Cerebellar cortex (tissue), 1 donor: ENCODE measurements at regions not wholly inside any gene's neighbourhood (a gene's known extent, or its start where the extent isn't known, plus 50 kb on each side); places are given as distances from the start of the nearest gene placed in this dataset.
A peak's percentile ranks its signal among the peaks of the same experiment; 100 is the strongest.
"Not testable (repeated sequence)": the region's sequence is repeated elsewhere in the genome, so short reads cannot be mapped to it uniquely, and the experiment has no call there.

Experiments
- DNase-seq: peaks from one replicate; pipeline ENCODE4 v3.0.0-alpha.2; 2015; ENCODE audit warnings: low spot score

GRCh38 chr3:158026236-158026635 lies 80.0 kb downstream of the SHOX2 start:
- DNase-seq, result no peak

GRCh38 chr3:158019897-158020296 lies 86.3 kb downstream of the SHOX2 start:
- DNase-seq, result not testable (repeated sequence)

DNA sequence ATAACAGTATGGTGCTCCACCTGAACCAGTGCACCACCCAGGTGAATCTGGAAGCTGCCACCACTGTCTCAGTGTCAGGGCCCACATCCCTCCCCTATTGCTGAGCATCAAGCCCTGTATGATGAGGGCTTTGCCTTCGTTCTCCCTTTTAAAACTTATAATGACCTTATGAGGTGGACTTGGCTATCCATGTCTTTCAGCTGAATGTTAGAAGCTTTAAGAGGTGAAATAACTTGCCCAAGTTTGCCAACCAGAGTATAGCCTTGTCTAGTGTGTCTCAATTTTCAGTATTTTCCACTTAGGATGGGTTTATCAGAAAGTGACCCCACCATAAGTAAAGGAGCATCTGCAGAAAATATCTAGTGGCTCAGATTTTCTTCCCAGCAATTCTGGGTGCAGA lies 87.8 kb downstream of the SHOX2 start:
- no peak for DNase-seq

- no peak for DNase-seq
Measured at GRCh38 chr3:158012901-158013300, 93.3 kb downstream of the SHOX2 start.

- DNase-seq, result no peak
Measured at GRCh38 chr3:158005391-158006100, 100.7 kb downstream of the SHOX2 start.

GRCh38 chr3:157999246-157999645 lies 107.0 kb downstream of the SHOX2 start:
- no peak for DNase-seq

GRCh38 chr3:157982359-157982758 lies 123.9 kb downstream of the SHOX2 start:
- no peak for DNase-seq

DNA sequence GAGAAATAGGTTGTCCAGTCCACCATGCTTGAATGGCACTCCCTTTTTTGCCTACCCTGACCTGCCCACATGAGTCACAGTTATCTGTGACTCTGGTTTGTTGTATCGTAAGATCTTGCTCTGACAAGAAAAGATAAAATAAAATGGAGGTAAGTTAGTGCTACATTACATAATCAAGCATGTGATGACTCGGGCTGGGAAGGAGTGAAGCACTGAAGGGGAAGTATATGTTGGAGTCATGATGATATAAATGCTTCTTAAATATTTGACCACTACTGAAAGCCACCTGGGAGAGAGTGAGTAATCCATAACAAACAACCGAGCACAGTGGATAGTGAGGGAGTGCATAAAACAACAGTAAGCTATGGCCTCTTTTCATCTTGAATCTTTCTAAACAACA lies 124.4 kb downstream of the SHOX2 start:
- DNase-seq, result no peak

DNA sequence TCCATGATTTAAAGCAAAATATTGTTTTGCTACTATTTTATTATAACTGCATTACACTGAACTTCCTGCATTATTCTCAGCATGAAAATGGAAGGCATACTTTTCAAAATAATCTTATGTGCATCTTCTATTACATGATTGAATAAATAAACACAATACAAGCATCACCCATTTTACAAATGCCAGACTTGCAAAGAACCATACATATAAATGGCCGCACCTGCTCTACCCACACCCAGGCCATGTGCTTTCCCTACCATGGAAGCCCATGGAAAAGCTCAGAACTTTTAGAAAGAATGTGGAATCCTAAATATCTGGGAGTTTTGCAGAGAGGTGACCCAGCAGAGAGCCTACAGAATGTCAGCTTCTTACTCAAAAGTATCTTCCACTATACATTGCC lies 127.2 kb downstream of the SHOX2 start:
- no peak for DNase-seq

DNA sequence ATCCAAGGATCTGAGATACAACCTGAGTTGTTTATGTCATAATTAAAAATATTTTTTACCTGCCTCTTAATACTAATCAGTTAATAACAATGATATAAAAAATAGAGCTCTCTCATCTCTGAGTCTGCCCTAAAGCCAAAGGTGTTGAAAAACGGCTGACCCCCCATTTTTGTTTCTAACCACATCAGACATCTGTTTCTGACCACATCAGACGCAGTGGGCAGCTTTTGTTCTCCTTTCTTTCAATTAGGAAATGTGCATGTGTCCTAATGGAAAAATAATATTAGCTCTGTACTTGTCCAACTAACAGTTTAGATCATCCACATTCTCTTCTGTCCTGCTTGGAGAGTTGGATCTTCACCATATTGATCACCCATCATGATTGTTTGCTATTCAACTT lies 144.6 kb downstream of the SHOX2 start:
- DNase-seq, result no peak

DNA sequence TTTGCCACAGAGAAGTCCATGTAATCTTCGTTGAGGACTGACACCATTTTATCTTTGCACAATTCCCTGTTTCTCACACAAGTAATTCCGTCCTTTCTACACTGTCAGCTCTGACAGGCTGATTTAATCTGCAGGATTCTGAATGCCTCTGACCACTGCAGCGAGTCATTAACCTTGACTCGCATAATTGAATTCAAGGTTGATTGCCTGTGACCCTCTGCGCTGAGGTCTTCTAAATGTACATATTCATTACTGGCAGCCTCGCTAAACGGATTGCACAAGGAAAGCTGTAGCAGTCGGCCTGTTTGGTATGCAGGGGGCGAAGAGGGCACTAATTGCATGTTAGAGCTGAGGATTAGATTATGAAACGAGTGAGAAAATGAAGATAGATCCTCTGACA lies 147.8 kb downstream of the SHOX2 start:
- DNase-seq, result no peak

- DNase-seq, result peak; percentile 3
Measured at GRCh38 chr3:157956850-157957249, 149.4 kb downstream of the SHOX2 start.

DNA sequence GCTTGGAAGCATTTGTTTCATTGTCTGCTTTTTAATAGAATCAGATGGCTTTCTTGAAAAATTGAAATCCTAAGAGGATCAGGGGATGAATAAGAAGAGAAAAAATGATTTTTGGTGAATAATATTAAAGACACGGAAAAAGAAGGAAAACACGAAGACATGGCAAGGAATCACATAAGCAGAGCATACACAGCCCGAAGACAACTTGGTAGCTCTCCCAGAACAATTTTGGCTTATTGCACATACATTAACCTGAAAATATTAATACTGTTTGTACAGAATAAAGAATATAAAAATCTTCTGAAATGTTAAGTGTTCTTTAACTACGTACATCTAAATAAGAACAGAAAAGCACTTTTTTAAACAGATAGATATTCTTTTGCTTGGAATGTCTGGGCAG lies 150.0 kb downstream of the SHOX2 start:
- DNase-seq, result no peak

DNA sequence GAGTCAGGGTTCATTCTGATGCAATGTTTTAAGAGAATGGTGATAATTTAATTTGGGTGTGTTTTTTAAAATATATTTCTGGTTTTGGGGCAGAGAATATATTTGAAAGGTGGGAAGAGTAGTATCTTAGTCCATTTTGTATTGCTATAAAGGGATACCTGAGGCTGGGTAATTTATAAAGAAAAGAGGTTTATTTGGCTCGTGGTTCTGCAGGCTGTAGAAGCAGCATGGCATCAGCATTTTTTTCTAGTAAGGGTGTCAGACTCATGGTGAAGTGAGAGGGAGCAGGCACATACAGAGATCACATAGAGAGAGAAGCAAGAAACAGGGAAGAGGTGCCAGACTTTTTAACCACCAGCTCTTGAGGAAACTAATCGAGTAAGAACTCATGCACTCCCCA lies 152.7 kb downstream of the SHOX2 start:
- no peak for DNase-seq

- DNase-seq, result no peak
Measured at GRCh38 chr3:157948605-157949383, 157.4 kb downstream of the SHOX2 start.

DNA sequence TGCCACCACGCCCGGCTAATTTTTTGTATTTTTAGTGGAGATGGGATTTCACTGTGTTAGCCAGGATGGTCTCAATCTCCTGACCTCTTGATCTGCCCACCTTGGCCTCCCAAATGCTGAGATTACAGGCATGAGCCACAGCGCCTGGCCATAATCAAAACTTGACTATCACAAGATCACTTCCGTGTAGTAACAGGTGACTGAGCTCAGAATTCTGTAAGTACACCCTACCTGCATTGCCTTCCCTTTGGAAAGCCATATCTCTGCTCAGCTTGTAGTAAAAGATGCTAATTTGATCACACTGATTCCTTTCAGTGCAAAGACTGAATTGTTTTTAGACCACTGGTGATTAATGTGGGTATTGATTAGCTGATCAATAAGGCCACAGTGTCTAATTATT lies 167.1 kb downstream of the SHOX2 start:
- no peak for DNase-seq

DNA sequence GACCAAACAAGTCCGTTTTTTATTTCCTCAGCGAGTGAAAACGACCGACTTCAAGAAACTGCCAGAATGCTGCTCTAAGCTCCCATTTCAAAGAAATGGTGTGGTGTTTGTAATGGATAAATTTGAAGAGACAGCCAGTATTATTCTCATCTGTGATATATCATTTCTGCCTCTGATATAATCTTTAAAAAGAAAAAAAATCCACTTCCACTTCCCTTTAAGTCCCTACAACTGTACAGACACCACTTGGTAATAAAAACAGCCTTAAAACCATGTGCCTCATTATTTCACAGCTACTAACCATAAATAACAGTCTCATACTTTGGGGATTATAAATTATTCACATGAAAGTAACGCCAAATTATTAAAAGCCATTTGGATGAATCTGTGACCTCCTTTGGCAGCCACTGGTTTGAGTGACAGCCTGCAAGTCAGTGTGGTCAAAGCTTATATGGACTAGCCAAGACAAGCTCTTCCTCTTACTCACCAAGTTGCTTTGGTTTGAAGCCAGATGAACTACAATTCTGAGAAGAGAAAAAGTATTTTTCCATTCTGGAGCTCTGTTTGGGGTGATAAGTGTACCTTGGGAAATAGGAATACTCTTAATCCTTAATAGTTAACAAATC lies 168.0 kb downstream of the SHOX2 start:
- no peak for DNase-seq

DNA sequence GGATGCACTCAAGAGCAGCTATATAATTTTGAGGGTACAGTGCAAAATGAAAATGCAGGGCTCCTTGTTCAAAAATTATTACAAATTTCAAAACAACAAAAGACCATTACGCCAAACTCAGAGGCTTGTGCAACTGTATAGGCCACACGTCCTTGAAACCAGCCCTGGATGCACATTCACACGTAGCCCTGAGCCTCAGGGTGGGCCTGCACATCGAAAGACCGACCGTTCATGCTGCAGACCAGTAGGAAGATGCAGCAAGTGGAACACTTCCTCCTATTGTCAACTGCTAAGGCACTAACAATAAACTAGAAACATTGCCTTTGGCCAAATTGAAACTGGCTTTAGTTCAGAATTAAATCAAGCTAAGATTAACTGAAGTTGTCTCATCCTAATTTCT lies 174.7 kb downstream of the SHOX2 start:
- no peak for DNase-seq

- no peak for DNase-seq
Measured at GRCh38 chr3:157930000-157930780, 176.0 kb downstream of the SHOX2 start.

GRCh38 chr3:157926822-157927221 lies 179.4 kb downstream of the SHOX2 start:
- DNase-seq, result no peak

DNA sequence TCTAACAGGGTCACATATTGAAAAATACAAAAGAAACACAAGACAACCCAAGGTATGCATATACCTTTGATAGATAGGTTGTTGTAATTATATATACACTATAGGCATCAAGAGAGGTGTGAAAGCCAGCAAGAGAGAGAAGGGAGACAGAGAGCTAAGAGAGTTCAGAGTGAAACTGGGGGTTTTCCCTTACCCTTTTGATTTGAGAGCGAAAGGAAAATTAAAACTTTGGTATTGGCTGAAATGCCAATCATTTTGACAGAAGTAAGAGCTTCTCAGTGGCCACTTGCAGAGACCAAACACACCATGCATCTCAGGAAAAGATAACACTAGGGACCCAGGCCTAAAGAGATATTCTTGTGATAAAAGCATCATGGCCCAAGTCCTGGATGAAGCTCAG lies 183.6 kb downstream of the SHOX2 start:
- no peak for DNase-seq

GRCh38 chr3:157921811-157922210 lies 184.4 kb downstream of the SHOX2 start:
- no peak for DNase-seq
